ENCODE measurements at regions not wholly inside any gene's neighbourhood (a gene's known extent, or its start where the extent isn't known, plus 50 kb on each side); places are given as distances from the start of the nearest gene placed in this dataset.
"Not testable (repeated sequence)": the region's sequence is repeated elsewhere in the genome, so short reads cannot be mapped to it uniquely, and the experiment has no call there.

- DNase-seq (ENCODE audit: low spot score), result peak; percentile 9
Measured at GRCh38 chr1:121573881-121574504, 389.2 kb downstream of the SRGAP2C start.

- DNase-seq (ENCODE audit: low spot score), result not testable (repeated sequence)
Measured at GRCh38 chr1:121574505-121574899, 389.7 kb downstream of the SRGAP2C start.

GRCh38 chr1:121582898-121583297 is 398.1 kb downstream of the SRGAP2C start:
- not testable (repeated sequence) for DNase-seq (ENCODE audit: low spot score)

GRCh38 chr1:121586369-121587229 is 401.8 kb downstream of the SRGAP2C start:
- peak; percentile 22 for DNase-seq (ENCODE audit: low spot score)

GRCh38 chr1:121587230-121587569 is 402.4 kb downstream of the SRGAP2C start:
- no peak for DNase-seq (ENCODE audit: low spot score)

GRCh38 chr1:121587777-121588176 is 403.0 kb downstream of the SRGAP2C start:
- peak; percentile 45 for DNase-seq (ENCODE audit: low spot score)

GRCh38 chr1:121594096-121594495 is 409.3 kb downstream of the SRGAP2C start:
- DNase-seq (ENCODE audit: low spot score), result no peak

- no peak for DNase-seq (ENCODE audit: low spot score)
Measured at GRCh38 chr1:121595089-121595488, 410.3 kb downstream of the SRGAP2C start.

GRCh38 chr1:121604843-121605444 is 420.2 kb downstream of the SRGAP2C start:
- not testable (repeated sequence) for DNase-seq (ENCODE audit: low spot score)

GRCh38 chr1:121607499-121607898 is 422.7 kb downstream of the SRGAP2C start:
- DNase-seq (ENCODE audit: low spot score), result not testable (repeated sequence)

Data from kidney tubule cell (primary cell).